HG03432 (cell line): ENCODE measurements at regions not wholly inside any gene's neighbourhood (a gene's known extent, or its start where the extent isn't known, plus 50 kb on each side); places are given as distances from the start of the nearest gene placed in this dataset.
A peak's percentile ranks its signal among the peaks of the same experiment; 100 is the strongest.
"Not testable (repeated sequence)": the region's sequence is repeated elsewhere in the genome, so short reads cannot be mapped to it uniquely, and the experiment has no call there.

Experiments
- ATAC-seq: cut with Tn5 transposase; IDR thresholded peaks from one replicate; pipeline ENCODE4 v1.9.1; 2021; ENCODE audit warnings: mild to moderate bottlenecking, moderate library complexity; ENCODE audit not compliant: unreplicated experiment

GRCh38 chr12:75812271-75813018, 219.1 kb downstream of the PHLDA1 start:
- no peak for ATAC-seq

GRCh38 chr12:75809746-75810145, 221.8 kb downstream of the PHLDA1 start:
- no peak for ATAC-seq

GRCh38 chr12:75807494-75807893, 224.1 kb downstream of the PHLDA1 start:
- no peak for ATAC-seq

GRCh38 chr12:75805905-75806304, 225.7 kb downstream of the PHLDA1 start:
- ATAC-seq = no peak

- no peak for ATAC-seq
Measured at GRCh38 chr12:75805320-75805719, 226.3 kb downstream of the PHLDA1 start.

GRCh38 chr12:75798136-75798926, 233.2 kb downstream of the PHLDA1 start:
- ATAC-seq = no peak

GRCh38 chr12:75795125-75795524, 236.5 kb downstream of the PHLDA1 start:
- ATAC-seq = no peak

GRCh38 chr12:75792687-75793086, 238.9 kb downstream of the PHLDA1 start:
- no peak for ATAC-seq

GRCh38 chr12:75790219-75790618, 241.4 kb downstream of the PHLDA1 start:
- no peak for ATAC-seq

GRCh38 chr12:75787146-75787545, 244.4 kb downstream of the PHLDA1 start:
- ATAC-seq = not testable (repeated sequence)

- ATAC-seq = no peak
Measured at GRCh38 chr12:75786070-75786469, 245.5 kb downstream of the PHLDA1 start.

GRCh38 chr12:75784591-75784990, 247.0 kb downstream of the PHLDA1 start:
- no peak for ATAC-seq

- ATAC-seq = no peak
Measured at GRCh38 chr12:75783093-75783877, 248.3 kb downstream of the PHLDA1 start.

- ATAC-seq = no peak
Measured at GRCh38 chr12:75782069-75782581, 249.5 kb downstream of the PHLDA1 start.

- ATAC-seq = no peak
Measured at GRCh38 chr12:75781532-75782046, 250.0 kb downstream of the PHLDA1 start.

GRCh38 chr12:75779891-75780496, 251.6 kb downstream of the PHLDA1 start:
- no peak for ATAC-seq

- ATAC-seq = peak; percentile 75
Measured at GRCh38 chr12:75774261-75775052, 257.1 kb downstream of the PHLDA1 start.

- no peak for ATAC-seq
Measured at GRCh38 chr12:75773377-75773776, 258.2 kb downstream of the PHLDA1 start.

- ATAC-seq = no peak
Measured at GRCh38 chr12:75771023-75771422, 259.6 kb upstream of the KRR1 start.

- ATAC-seq = no peak
Measured at GRCh38 chr12:75767957-75768356, 256.5 kb upstream of the KRR1 start.
